ENCODE measurements at regions not wholly inside any gene's neighbourhood (a gene's known extent, or its start where the extent isn't known, plus 50 kb on each side); places are given as distances from the start of the nearest gene placed in this dataset.

DNA sequence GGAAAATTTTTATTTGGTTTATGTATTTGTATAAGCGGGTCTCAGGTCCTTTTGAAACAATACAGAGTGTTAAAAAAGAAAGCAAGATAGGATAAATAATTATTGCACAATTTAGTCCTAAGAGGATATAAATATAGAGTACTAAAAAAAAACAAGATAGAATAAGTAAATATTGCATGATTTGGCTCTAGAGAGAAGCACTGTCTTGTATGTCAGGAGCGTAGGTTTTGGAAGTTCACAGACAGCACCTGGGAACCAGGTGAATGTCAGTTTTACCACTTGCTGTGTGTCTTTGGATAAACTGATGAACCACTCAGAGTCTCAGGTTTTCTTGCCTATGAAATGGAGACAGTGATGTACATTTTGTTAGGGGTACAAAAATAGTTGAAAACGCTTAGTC, 266.2 kb upstream of the ADAMTSL1 start:
- TF ChIP-seq, protein P1, sequence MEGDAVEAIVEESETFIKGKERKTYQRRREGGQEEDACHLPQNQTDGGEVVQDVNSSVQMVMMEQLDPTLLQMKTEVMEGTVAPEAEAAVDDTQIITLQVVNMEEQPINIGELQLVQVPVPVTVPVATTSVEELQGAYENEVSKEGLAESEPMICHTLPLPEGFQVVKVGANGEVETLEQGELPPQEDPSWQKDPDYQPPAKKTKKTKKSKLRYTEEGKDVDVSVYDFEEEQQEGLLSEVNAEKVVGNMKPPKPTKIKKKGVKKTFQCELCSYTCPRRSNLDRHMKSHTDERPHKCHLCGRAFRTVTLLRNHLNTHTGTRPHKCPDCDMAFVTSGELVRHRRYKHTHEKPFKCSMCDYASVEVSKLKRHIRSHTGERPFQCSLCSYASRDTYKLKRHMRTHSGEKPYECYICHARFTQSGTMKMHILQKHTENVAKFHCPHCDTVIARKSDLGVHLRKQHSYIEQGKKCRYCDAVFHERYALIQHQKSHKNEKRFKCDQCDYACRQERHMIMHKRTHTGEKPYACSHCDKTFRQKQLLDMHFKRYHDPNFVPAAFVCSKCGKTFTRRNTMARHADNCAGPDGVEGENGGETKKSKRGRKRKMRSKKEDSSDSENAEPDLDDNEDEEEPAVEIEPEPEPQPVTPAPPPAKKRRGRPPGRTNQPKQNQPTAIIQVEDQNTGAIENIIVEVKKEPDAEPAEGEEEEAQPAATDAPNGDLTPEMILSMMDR (IDR thresholded peaks at IDR 0.05), result no peak
- no peak for TF ChIP-seq POLR2A (IDR thresholded peaks at IDR 0.05)
- TF ChIP-seq POLR2AphosphoS5 (IDR thresholded peaks at IDR 0.05), result no peak
